Heart left ventricle (tissue), 16 donors: ENCODE measurements at regions not wholly inside any gene's neighbourhood (a gene's known extent, or its start where the extent isn't known, plus 50 kb on each side); places are given as distances from the start of the nearest gene placed in this dataset.

Experiments used
- ATAC-seq, 4 donors: fragments of 200-7000 bp; cut with Tn5 transposase; one replicate each; pipeline ENCODE4 v1.9.1; 2020 to 2022; ENCODE audit warnings: moderate library complexity in 4 of 4, mild to moderate bottlenecking in 3 of 4, moderate number of reproducible peaks in 1 of 4
- DNase-seq, 5 donors: peaks; one replicate each; pipeline ENCODE4 v3.0.0-alpha.2; 2020
- H3K27ac ChIP-seq, 12 donors: fragments of 200-600 bp; sonication (generic) in 4 of 12; one replicate each; pipeline versions ENCODE4 v1.5.0 to v1.8.0; 2016 to 2022; ENCODE audit warnings: mild to moderate bottlenecking in 2 of 12
- H3K27me3 ChIP-seq, 9 donors: fragments of 200-600 bp; sonication (generic) in 2 of 9; one replicate each; pipeline versions ENCODE4 v1.5.1 to v1.8.0; 2016 to 2022; ENCODE audit warnings: mild to moderate bottlenecking in 3 of 9
- H3K36me3 ChIP-seq, 9 donors: fragments of 200-600 bp; sonication (generic) in 2 of 9; one replicate each; pipeline versions ENCODE4 v1.5.0 to v1.8.0; 2018 to 2022; ENCODE audit warnings: mild to moderate bottlenecking in 2 of 9
- H3K4me1 ChIP-seq, 12 donors: fragments of 200-600 bp; sonication (generic) in 4 of 12; one replicate each; pipeline versions ENCODE4 v1.5.0 to v1.8.0; 2016 to 2022; ENCODE audit warnings: mild to moderate bottlenecking in 3 of 12
- H3K4me3 ChIP-seq, 12 donors: fragments of 200-600 bp; sonication (generic) in 4 of 12; one replicate each; pipeline versions ENCODE4 v1.5.0 to v1.8.0; 2017 to 2022; ENCODE audit warnings: mild to moderate bottlenecking in 9 of 12, moderate library complexity in 4 of 12
- H3K9me3 ChIP-seq, 12 donors: fragments of 200-600 bp; sonication (generic) in 4 of 12; one replicate each; pipeline versions ENCODE4 v1.5.0 to v1.8.0; 2016 to 2022; ENCODE audit warnings: mild to moderate bottlenecking in 1 of 12
- POLR2A ChIP-seq, 2 donors: fragments of 450-650 bp; IDR thresholded peaks; one replicate each; pipeline ENCODE4 v1.6.1; 2017; ENCODE audit warnings: antibody characterized with exemption in 2 of 2, mild to moderate bottlenecking in 2 of 2, moderate library complexity in 2 of 2
- WGBS, 4 donors: extraction: QIAGEN DNeasy Blood & Tissue Kit in 2 of 4; methylation state at CpG; one replicate each; pipeline versions ENCODE4 v1.1.5 to v1.1.7; 2013 to 2018; 5-methylcytosine and 5-hydroxymethylcytosine counted together
- intact Hi-C, 10 donors: fragments of 100-400 bp; cut with DNase I; formaldehyde crosslinking; loops; one replicate each; pipeline versions ENCODE4 v1.11.1 to v1.14.2; 2022
- TF ChIP-seq, protein P1 (sequence below), 12 donors: fragments of 200-600 bp; sonication (generic) in 4 of 12; IDR thresholded peaks; one replicate each; pipeline versions ENCODE4 v1.5.0 to v1.8.0; 2018 to 2022; ENCODE audit warnings: antibody characterized with exemption in 12 of 12, mild to moderate bottlenecking in 5 of 12
- donor health status: ischemic (EF 13 %, LVEDD 7.1; RV severe dilation, severe dysfunction).
- donor health status: healthy with polysubstance abuse.
- donor health status: DM: no; HTN: yes; CAD: no.
- donor health status: DM: no; HTN: no; CAD: no.
- donor health status: ischemic (EF 25% LVEDD 6.9; RV normal size, moderate dysfunction).
- donor health status: ischemic (EF 25% LVEDD 5.7; RV mildly dilated, moderate dysfunction).
- donor health status: healthy.
- donor health status: DM: yes; HTN: yes; CAD: no.
- donor health status: ischemic (EF 35%, LVEDD 5.7; RV mildly dilated, moderate dysfunction).
- donor health status: nonischemic (EF 11% LVEDD 7.7; RV severe dilation, severe dysfunction).
- donor health status: DM: yes; HTN: yes; CAD: no.
- donor health status: PGD.
- donor health status: ischemic (EF 29% LVEDD 5.4; RV normal size, mild dysfunction).
- donor health status: nonischemic (EF 23%, LVEDD 6.1; RV moderate dilation, normal function).

DNA sequence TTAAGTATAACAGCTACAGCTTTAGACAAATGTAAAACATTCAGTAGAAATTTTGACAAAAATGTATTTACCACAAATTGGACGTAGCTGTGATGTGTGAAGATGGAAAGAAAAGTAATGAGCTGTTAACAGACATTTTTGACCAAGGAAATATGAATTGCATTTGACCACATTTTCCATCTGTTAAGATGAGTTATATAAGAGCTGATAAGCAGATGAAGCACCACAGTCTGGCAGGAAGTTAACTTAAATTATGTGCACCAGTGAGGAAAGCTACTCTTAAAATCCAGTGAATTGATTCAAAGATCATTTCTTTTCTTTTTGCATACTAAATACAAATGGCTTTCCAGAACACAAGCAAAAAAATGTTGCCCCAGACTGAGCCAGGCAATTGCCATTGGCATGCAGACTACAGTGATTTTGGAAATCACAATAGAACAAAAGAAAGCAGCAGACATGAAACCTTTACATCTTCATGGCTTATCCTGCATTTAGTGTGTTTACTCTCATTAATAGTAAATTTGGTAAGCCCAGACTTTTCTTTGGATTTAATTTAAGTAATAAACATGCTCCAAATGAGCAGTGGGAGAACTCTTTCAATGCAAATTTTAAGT is 493.7 kb downstream of the TMX3 start:
- Histone ChIP-seq H3K9me3 (peaks cover 0 to 3% (median 0%) of the 10 kb centered on the region in 12 donors), H3K4me3 (no peak overlapping the region), H3K36me3 (no peaks in the 10 kb centered on the region), H3K4me1 (peaks cover 0 to 4% (median 0%) of the 10 kb centered on the region in 12 donors), H3K27ac (no peak overlapping the region), H3K27me3 (no peaks in the 10 kb centered on the region)
- intact Hi-C loops, result no loop called here
- 44 to 57% (median 52%) methylated on average over 1 of the region's 1 CpG for WGBS, 4 donors
- no peak for ATAC-seq
- no peak for DNase-seq
- no peak for TF ChIP-seq POLR2A (IDR thresholded peaks at IDR 0.05)
- TF ChIP-seq, protein P1, sequence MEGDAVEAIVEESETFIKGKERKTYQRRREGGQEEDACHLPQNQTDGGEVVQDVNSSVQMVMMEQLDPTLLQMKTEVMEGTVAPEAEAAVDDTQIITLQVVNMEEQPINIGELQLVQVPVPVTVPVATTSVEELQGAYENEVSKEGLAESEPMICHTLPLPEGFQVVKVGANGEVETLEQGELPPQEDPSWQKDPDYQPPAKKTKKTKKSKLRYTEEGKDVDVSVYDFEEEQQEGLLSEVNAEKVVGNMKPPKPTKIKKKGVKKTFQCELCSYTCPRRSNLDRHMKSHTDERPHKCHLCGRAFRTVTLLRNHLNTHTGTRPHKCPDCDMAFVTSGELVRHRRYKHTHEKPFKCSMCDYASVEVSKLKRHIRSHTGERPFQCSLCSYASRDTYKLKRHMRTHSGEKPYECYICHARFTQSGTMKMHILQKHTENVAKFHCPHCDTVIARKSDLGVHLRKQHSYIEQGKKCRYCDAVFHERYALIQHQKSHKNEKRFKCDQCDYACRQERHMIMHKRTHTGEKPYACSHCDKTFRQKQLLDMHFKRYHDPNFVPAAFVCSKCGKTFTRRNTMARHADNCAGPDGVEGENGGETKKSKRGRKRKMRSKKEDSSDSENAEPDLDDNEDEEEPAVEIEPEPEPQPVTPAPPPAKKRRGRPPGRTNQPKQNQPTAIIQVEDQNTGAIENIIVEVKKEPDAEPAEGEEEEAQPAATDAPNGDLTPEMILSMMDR (IDR thresholded peaks at IDR 0.05), result no peak

GRCh38 chr18:68220458-68220857 is 494.4 kb downstream of the TMX3 start:
- TF ChIP-seq, protein P1 (IDR thresholded peaks at IDR 0.05), result no peak
- no peak for TF ChIP-seq POLR2A (IDR thresholded peaks at IDR 0.05)
- H3K27ac ChIP-seq, result peak overlapping the region in 1 of 12 donors; percentile 57
- no peaks in the 10 kb centered on the region for H3K36me3 ChIP-seq
- H3K4me1 ChIP-seq, result peaks cover 0 to 4% (median 0%) of the 10 kb centered on the region in 12 donors
- no peak overlapping the region for H3K4me3 ChIP-seq
- H3K9me3 ChIP-seq, result peaks cover 0 to 3% (median 0%) of the 10 kb centered on the region in 12 donors
- DNase-seq, result no peak
- intact Hi-C loops, result no loop called here
- no peak for ATAC-seq
- H3K27me3 ChIP-seq, result no peaks in the 10 kb centered on the region
- 70 to 86% (median 80%) methylated on average over 2 of the region's 2 CpGs for WGBS, 4 donors

DNA sequence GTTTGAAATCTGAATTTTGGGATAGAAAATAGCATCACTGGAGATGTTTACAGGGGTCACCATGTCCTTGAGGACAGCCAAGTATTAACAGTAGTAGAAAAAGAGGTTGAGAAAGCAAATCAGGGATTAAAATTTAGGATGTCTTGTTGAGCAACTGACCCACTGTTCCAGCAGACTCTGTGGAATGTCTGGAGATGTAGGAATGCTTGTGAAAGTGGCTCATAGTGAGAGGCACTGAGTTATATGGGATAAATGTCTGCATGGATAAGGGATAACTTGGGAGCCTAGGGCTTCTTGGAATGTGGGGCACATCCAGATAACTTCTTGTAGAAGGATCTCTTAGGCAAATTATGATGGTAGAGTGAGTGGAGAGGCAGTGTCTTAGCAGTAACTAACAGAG is 495.0 kb downstream of the TMX3 start:
- H3K9me3 ChIP-seq, result peaks cover 0 to 3% (median 0%) of the 10 kb centered on the region in 12 donors
- H3K27ac ChIP-seq, result peak overlapping the region in 3 of 12 donors; percentile 13 to 57 (median 23)
- DNase-seq (no peak), ATAC-seq (peak in 1 of 4 donors; percentile 67)
- no peaks in the 10 kb centered on the region for H3K36me3 ChIP-seq
- H3K4me3 ChIP-seq, result no peak overlapping the region
- no peaks in the 10 kb centered on the region for H3K27me3 ChIP-seq
- H3K4me1 ChIP-seq, result peaks cover 0 to 4% (median 0%) of the 10 kb centered on the region in 12 donors
- TF ChIP-seq, protein P1 (IDR thresholded peaks at IDR 0.05), result no peak
- TF ChIP-seq POLR2A (IDR thresholded peaks at IDR 0.05), result no peak
- intact Hi-C loops, result no loop called here

DNA sequence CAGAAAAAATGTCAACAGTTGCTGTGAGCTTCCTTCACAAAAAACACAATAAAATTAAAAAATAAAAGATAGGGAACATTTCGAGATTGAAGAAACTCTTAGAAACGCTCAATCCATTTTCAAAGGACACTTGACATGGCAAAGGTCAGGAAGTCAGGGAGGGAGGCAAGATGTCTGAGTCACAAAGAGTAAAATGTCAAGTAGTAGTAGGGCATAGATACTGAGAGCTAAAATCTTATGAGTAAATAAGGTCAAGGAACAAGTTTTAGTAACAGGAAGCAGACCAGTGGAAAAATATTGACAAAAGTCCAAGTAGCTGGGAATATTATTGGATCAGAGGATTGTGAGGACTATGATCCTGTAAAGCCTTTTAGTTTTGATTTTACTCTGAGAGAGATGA is 495.6 kb downstream of the TMX3 start:
- intact Hi-C loops, result no loop called here
- Histone ChIP-seq H3K27me3 (no peaks in the 10 kb centered on the region), H3K9me3 (peaks cover 0 to 3% (median 0%) of the 10 kb centered on the region in 12 donors), H3K4me3 (no peak overlapping the region), H3K4me1 (peaks cover 0 to 4% (median 0%) of the 10 kb centered on the region in 12 donors), H3K36me3 (no peaks in the 10 kb centered on the region), H3K27ac (peak overlapping the region in 3 of 12 donors; percentile 13 to 57 (median 23))
- 66 to 75% (median 69%) methylated on average over 2 of the region's 2 CpGs for WGBS, 4 donors
- DNase-seq (no peak), ATAC-seq (peak in 1 of 4 donors; percentile 57)
- TF ChIP-seq POLR2A (IDR thresholded peaks at IDR 0.05), result no peak
- TF ChIP-seq, protein P1 (IDR thresholded peaks at IDR 0.05), result no peak
